ENCODE measurements at regions not wholly inside any gene's neighbourhood (a gene's known extent, or its start where the extent isn't known, plus 50 kb on each side); places are given as distances from the start of the nearest gene placed in this dataset.

- Histone ChIP-seq H3K27me3 (ENCODE audit: control insufficient read depth, insufficient read depth, low read length, poor library complexity, severe bottlenecking) (peaks cover 12% of the 10 kb centered on the region), H3K4me1 (ENCODE audit: control insufficient read depth, insufficient read depth, low read length) (peaks cover 5% of the 10 kb centered on the region), H3K9me3 (ENCODE audit: control insufficient read depth, low read length) (peaks cover 4% of the 10 kb centered on the region), H3K27ac (ENCODE audit: low read depth, low read length) (no peak overlapping the region), H3K9ac (ENCODE audit: extremely low read depth, low read length, poor library complexity, severe bottlenecking) (no peak overlapping the region), H3K4me3 (ENCODE audit: low read length) (no peak overlapping the region), H3K36me3 (ENCODE audit: control insufficient read depth, insufficient read depth, low read length) (no peaks in the 10 kb centered on the region)
- Mint-ChIP-seq H3K27me3 (ENCODE audit: insufficient read depth) (peaks cover 41% of the 10 kb centered on the region), H3K9me3 (peaks cover 4% of the 10 kb centered on the region), H3K36me3 (ENCODE audit: low read depth) (no peaks in the 10 kb centered on the region), H3K4me1 (peaks cover 19% of the 10 kb centered on the region), H3K4me3 (no peak overlapping the region), H3K27ac (no peak overlapping the region)
- no peak for TF ChIP-seq CTCF (conservative IDR thresholded peaks at IDR 0.05)
- peak; percentile 36 for DNase-seq
- 88 to 92% methylated on average over 12 to 16 of the region's 16 CpGs for WGBS, 2 experiments (ENCODE audit: insufficient coverage in 1 of 2, insufficient read length in 1 of 2)
Measured at GRCh38 chr7:128188396-128189230, 52.5 kb upstream of the LEP start.

- peaks cover 19% of the 10 kb centered on the region for H3K4me1 Mint-ChIP-seq
- H3K27me3 ChIP-seq (ENCODE audit: control insufficient read depth, insufficient read depth, low read length, poor library complexity, severe bottlenecking), result peaks cover 12% of the 10 kb centered on the region
- H3K9me3 Mint-ChIP-seq, result peaks cover 9% of the 10 kb centered on the region
- 93 to 94% methylated on average over 7 to 8 of the region's 8 CpGs for WGBS, 2 experiments (ENCODE audit: insufficient coverage in 1 of 2, insufficient read length in 1 of 2)
- no peak overlapping the region for H3K27ac ChIP-seq (ENCODE audit: low read depth, low read length)
- TF ChIP-seq CTCF (conservative IDR thresholded peaks at IDR 0.05), result no peak
- no peak overlapping the region for H3K27ac Mint-ChIP-seq
- peak; percentile 45 for DNase-seq
- no peak overlapping the region for H3K4me3 ChIP-seq (ENCODE audit: low read length)
- peaks cover 5% of the 10 kb centered on the region for H3K4me1 ChIP-seq (ENCODE audit: control insufficient read depth, insufficient read depth, low read length)
- no peak overlapping the region for H3K9ac ChIP-seq (ENCODE audit: extremely low read depth, low read length, poor library complexity, severe bottlenecking)
- no peaks in the 10 kb centered on the region for H3K36me3 Mint-ChIP-seq (ENCODE audit: low read depth)
- H3K9me3 ChIP-seq (ENCODE audit: control insufficient read depth, low read length), result peaks cover 11% of the 10 kb centered on the region
- H3K4me3 Mint-ChIP-seq, result no peak overlapping the region
- H3K36me3 ChIP-seq (ENCODE audit: control insufficient read depth, insufficient read depth, low read length), result no peaks in the 10 kb centered on the region
- peaks cover 36% of the 10 kb centered on the region for H3K27me3 Mint-ChIP-seq (ENCODE audit: insufficient read depth)
Measured at GRCh38 chr7:128189231-128189930, 51.7 kb upstream of the LEP start.

GRCh38 chr7:128190051-128190647 is 50.9 kb upstream of the LEP start:
- Histone ChIP-seq H3K9me3 (ENCODE audit: control insufficient read depth, low read length) (peaks cover 19% of the 10 kb centered on the region), H3K36me3 (ENCODE audit: control insufficient read depth, insufficient read depth, low read length) (no peaks in the 10 kb centered on the region), H3K27me3 (ENCODE audit: control insufficient read depth, insufficient read depth, low read length, poor library complexity, severe bottlenecking) (peaks cover 12% of the 10 kb centered on the region), H3K9ac (ENCODE audit: extremely low read depth, low read length, poor library complexity, severe bottlenecking) (no peak overlapping the region), H3K27ac (ENCODE audit: low read depth, low read length) (no peak overlapping the region), H3K4me3 (ENCODE audit: low read length) (no peak overlapping the region), H3K4me1 (ENCODE audit: control insufficient read depth, insufficient read depth, low read length) (peaks cover 5% of the 10 kb centered on the region)
- TF ChIP-seq CTCF (conservative IDR thresholded peaks at IDR 0.05), result no peak
- peaks cover 17% of the 10 kb centered on the region for H3K9me3 Mint-ChIP-seq
- H3K36me3 Mint-ChIP-seq (ENCODE audit: low read depth), result peaks cover 2% of the 10 kb centered on the region
- H3K4me3 Mint-ChIP-seq, result no peak overlapping the region
- H3K27me3 Mint-ChIP-seq (ENCODE audit: insufficient read depth), result peaks cover 43% of the 10 kb centered on the region
- peaks cover 19% of the 10 kb centered on the region for H3K4me1 Mint-ChIP-seq
- H3K27ac Mint-ChIP-seq, result no peak overlapping the region
- peak; percentile 36 for DNase-seq
- WGBS, 2 experiments (ENCODE audit: insufficient coverage in 1 of 2, insufficient read length in 1 of 2), result 82 to 88% methylated on average over 4 to 7 of the region's 7 CpGs

All from endodermal cell (in vitro differentiated cells).